NCI-H1417 treated with DMSO at 0.1 percent for 48 hours (cell line): ENCODE measurements at regions not wholly inside any gene's neighbourhood (a gene's known extent, or its start where the extent isn't known, plus 50 kb on each side); places are given as distances from the start of the nearest gene placed in this dataset.
"Not testable (repeated sequence)": the region's sequence is repeated elsewhere in the genome, so short reads cannot be mapped to it uniquely, and the experiment has no call there.

Source experiments
- DNase-seq: peaks from one replicate; lab custom pipeline; 2025; lab: John Stamatoyannopoulos, UW

- not testable (repeated sequence) for DNase-seq
These were observed 137.8 kb upstream of the LCORL start for GRCh38 chr4:18159117-18159912.

- no peak for DNase-seq
These were observed 133.8 kb upstream of the LCORL start for GRCh38 chr4:18155067-18156041.

- DNase-seq: no peak
These were observed 116.6 kb upstream of the LCORL start for GRCh38 chr4:18138076-18138665.

- DNase-seq: peak; percentile 71
These were observed 112.6 kb upstream of the LCORL start for GRCh38 chr4:18134111-18134510.

- no peak for DNase-seq
These were observed 108.7 kb upstream of the LCORL start for GRCh38 chr4:18130256-18130655.

- DNase-seq: no peak
These were observed 106.7 kb upstream of the LCORL start for GRCh38 chr4:18128241-18128640.

GRCh38 chr4:18127030-18127429 is 105.5 kb upstream of the LCORL start:
- DNase-seq: no peak

GRCh38 chr4:18113710-18114331 is 92.3 kb upstream of the LCORL start:
- no peak for DNase-seq

- no peak for DNase-seq
These were observed 89.5 kb upstream of the LCORL start for GRCh38 chr4:18111081-18111480.

- DNase-seq: no peak
These were observed 88.5 kb upstream of the LCORL start for GRCh38 chr4:18110099-18110498.

- DNase-seq: no peak
These were observed 88.1 kb upstream of the LCORL start for GRCh38 chr4:18109676-18110075.

GRCh38 chr4:18107848-18108528 is 86.4 kb upstream of the LCORL start:
- not testable (repeated sequence) for DNase-seq

- DNase-seq: no peak
These were observed 85.1 kb upstream of the LCORL start for GRCh38 chr4:18106620-18107019.

- DNase-seq: no peak
These were observed 83.8 kb upstream of the LCORL start for GRCh38 chr4:18105030-18106011.

GRCh38 chr4:18103876-18104605 is 82.5 kb upstream of the LCORL start:
- DNase-seq: no peak

- DNase-seq: no peak
These were observed 79.1 kb upstream of the LCORL start for GRCh38 chr4:18100657-18101056.

- not testable (repeated sequence) for DNase-seq
These were observed 68.9 kb upstream of the LCORL start for GRCh38 chr4:18090447-18090846.

- DNase-seq: no peak
These were observed 60.7 kb upstream of the LCORL start for GRCh38 chr4:18082236-18082635.

GRCh38 chr4:18081708-18082107 is 60.2 kb upstream of the LCORL start:
- DNase-seq: no peak

- no peak for DNase-seq
These were observed 56.3 kb upstream of the LCORL start for GRCh38 chr4:18077808-18078207.
